WTC11 (cell line): ENCODE measurements at regions not wholly inside any gene's neighbourhood (a gene's known extent, or its start where the extent isn't known, plus 50 kb on each side); places are given as distances from the start of the nearest gene placed in this dataset.

Source experiments
- ESRRA ChIP-seq: sonication (generic); formaldehyde crosslinking; IDR thresholded peaks from 2 replicates; pipeline ENCODE4 v1.8.1; 2022; ENCODE audit warnings: mild to moderate bottlenecking, missing genetic modification reagents, borderline replicate concordance
- MXD4 ChIP-seq: fragments of 250-450 bp; sonication (Bioruptor Pico); IDR thresholded peaks from 2 replicates; pipeline ENCODE4 v1.8.0; 2021; ENCODE audit warnings: mild to moderate bottlenecking, moderate library complexity, borderline replicate concordance
- SMAD3 ChIP-seq: sonication (generic); formaldehyde crosslinking; IDR thresholded peaks from 2 replicates; pipeline ENCODE4 v1.8.0; 2022; ENCODE audit warnings: missing genetic modification reagents, mild to moderate bottlenecking, borderline replicate concordance
- TP53 ChIP-seq: sonication (generic); formaldehyde crosslinking; IDR thresholded peaks from 2 replicates; pipeline ENCODE4 v1.8.1; 2023; ENCODE audit warnings: mild to moderate bottlenecking, missing genetic modification reagents
- TF ChIP-seq, protein P1 (sequence below): fragments of 200-600 bp; IDR thresholded peaks from 2 replicates; pipeline ENCODE4 v1.8.0; 2022; ENCODE audit warnings: antibody characterized with exemption
- TF ChIP-seq, protein P2 (sequence below): sonication (generic); formaldehyde crosslinking; IDR thresholded peaks from 2 replicates; pipeline ENCODE4 v1.8.0; 2022; ENCODE audit warnings: mild to moderate bottlenecking, missing genetic modification reagents
- TF ChIP-seq, protein P3 (sequence below): sonication (generic); formaldehyde crosslinking; IDR thresholded peaks from 2 replicates; pipeline ENCODE4 v1.8.1; 2023; ENCODE audit warnings: mild to moderate bottlenecking, missing genetic modification reagents, moderate library complexity
- TF ChIP-seq, protein P4 (sequence below): sonication (generic); formaldehyde crosslinking; conservative IDR thresholded peaks from 2 replicates; pipeline ENCODE4 v1.8.1; 2022; ENCODE audit warnings: mild to moderate bottlenecking, missing genetic modification reagents
- TF ChIP-seq, protein P5 (sequence below): sonication (generic); formaldehyde crosslinking; IDR thresholded peaks from 2 replicates; pipeline ENCODE4 v1.8.0; 2023; ENCODE audit warnings: missing genetic modification reagents

DNA sequence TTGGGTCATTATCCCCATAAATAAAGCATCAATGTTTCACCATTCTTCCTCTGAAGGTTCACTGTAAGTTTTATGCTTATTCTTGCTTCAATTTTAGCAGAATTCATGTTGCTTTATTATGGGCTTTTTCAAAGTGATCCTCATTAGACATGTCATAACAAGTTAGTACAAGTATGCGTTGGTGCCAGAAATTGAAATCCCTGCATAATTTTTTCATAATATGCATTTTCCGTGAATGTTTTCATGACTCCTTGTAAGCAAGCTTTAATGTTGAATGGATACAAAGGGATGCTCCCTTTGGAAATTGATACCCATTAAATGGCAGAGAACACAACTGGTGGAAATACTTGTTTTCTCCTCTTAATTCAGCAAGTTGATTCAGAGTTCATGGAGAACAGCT lies 179.7 kb downstream of the ST6GAL2 start:
- TF ChIP-seq TP53 (CRISPR knock-in tag) (no peak), MXD4 (CRISPR knock-in tag) (no peak), SMAD3 (no peak), ESRRA (CRISPR knock-in tag) (no peak)
- TF ChIP-seq, protein P1, sequence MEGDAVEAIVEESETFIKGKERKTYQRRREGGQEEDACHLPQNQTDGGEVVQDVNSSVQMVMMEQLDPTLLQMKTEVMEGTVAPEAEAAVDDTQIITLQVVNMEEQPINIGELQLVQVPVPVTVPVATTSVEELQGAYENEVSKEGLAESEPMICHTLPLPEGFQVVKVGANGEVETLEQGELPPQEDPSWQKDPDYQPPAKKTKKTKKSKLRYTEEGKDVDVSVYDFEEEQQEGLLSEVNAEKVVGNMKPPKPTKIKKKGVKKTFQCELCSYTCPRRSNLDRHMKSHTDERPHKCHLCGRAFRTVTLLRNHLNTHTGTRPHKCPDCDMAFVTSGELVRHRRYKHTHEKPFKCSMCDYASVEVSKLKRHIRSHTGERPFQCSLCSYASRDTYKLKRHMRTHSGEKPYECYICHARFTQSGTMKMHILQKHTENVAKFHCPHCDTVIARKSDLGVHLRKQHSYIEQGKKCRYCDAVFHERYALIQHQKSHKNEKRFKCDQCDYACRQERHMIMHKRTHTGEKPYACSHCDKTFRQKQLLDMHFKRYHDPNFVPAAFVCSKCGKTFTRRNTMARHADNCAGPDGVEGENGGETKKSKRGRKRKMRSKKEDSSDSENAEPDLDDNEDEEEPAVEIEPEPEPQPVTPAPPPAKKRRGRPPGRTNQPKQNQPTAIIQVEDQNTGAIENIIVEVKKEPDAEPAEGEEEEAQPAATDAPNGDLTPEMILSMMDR = no peak
- TF ChIP-seq, protein P2, sequence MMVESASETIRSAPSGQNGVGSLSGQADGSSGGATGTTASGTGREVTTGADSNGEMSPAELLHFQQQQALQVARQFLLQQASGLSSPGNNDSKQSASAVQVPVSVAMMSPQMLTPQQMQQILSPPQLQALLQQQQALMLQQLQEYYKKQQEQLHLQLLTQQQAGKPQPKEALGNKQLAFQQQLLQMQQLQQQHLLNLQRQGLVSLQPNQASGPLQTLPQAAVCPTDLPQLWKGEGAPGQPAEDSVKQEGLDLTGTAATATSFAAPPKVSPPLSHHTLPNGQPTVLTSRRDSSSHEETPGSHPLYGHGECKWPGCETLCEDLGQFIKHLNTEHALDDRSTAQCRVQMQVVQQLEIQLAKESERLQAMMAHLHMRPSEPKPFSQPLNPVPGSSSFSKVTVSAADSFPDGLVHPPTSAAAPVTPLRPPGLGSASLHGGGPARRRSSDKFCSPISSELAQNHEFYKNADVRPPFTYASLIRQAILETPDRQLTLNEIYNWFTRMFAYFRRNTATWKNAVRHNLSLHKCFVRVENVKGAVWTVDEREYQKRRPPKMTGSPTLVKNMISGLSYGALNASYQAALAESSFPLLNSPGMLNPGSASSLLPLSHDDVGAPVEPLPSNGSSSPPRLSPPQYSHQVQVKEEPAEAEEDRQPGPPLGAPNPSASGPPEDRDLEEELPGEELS (CRISPR knock-in tag) = no peak
- TF ChIP-seq, protein P3, sequence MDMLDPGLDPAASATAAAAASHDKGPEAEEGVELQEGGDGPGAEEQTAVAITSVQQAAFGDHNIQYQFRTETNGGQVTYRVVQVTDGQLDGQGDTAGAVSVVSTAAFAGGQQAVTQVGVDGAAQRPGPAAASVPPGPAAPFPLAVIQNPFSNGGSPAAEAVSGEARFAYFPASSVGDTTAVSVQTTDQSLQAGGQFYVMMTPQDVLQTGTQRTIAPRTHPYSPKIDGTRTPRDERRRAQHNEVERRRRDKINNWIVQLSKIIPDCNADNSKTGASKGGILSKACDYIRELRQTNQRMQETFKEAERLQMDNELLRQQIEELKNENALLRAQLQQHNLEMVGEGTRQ (CRISPR knock-in tag) = no peak
- TF ChIP-seq, protein P4, sequence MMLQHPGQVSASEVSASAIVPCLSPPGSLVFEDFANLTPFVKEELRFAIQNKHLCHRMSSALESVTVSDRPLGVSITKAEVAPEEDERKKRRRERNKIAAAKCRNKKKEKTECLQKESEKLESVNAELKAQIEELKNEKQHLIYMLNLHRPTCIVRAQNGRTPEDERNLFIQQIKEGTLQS (CRISPR knock-in tag) = no peak
- TF ChIP-seq, protein P5, sequence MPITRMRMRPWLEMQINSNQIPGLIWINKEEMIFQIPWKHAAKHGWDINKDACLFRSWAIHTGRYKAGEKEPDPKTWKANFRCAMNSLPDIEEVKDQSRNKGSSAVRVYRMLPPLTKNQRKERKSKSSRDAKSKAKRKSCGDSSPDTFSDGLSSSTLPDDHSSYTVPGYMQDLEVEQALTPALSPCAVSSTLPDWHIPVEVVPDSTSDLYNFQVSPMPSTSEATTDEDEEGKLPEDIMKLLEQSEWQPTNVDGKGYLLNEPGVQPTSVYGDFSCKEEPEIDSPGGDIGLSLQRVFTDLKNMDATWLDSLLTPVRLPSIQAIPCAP (CRISPR knock-in tag) = no peak
